ENCODE measurements at regions not wholly inside any gene's neighbourhood (a gene's known extent, or its start where the extent isn't known, plus 50 kb on each side); places are given as distances from the start of the nearest gene placed in this dataset.
"Not testable (repeated sequence)": the region's sequence is repeated elsewhere in the genome, so short reads cannot be mapped to it uniquely, and the experiment has no call there.

GRCh38 chr6:92952111-92952510 is 467.2 kb downstream of the EPHA7 start:
- not testable (repeated sequence) for DNase-seq (ENCODE audit: low spot score)

- DNase-seq (ENCODE audit: low spot score): no peak
Measured at GRCh38 chr6:92945799-92946198, 473.6 kb downstream of the EPHA7 start.

- no peak for DNase-seq (ENCODE audit: low spot score)
Measured at GRCh38 chr6:92944132-92944531, 475.2 kb downstream of the EPHA7 start.

- DNase-seq (ENCODE audit: low spot score): no peak
Measured at GRCh38 chr6:92942549-92942948, 476.8 kb downstream of the EPHA7 start.

DNA sequence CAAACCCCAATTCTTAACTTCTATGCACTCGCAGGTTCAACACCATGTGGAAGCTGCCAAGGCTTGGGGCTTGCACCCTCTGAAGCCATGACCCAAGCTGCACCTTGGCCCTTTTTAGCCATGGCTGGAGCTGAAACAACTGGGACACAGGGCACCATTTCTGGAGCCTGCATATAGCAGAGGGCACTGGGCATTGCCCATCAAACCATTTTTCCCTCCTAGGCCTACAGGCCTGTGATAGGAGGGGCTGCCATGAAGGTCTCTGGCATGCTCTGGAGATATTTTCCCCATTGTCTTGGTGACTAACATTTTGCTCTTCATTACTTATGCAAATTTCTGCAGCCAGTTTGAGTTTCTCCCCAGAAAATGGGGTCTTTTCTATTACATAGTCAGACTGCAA is 484.7 kb downstream of the EPHA7 start:
- no peak for DNase-seq (ENCODE audit: low spot score)

GRCh38 chr6:92930171-92930570 is 489.2 kb downstream of the EPHA7 start:
- no peak for DNase-seq (ENCODE audit: low spot score)

- DNase-seq (ENCODE audit: low spot score): no peak
Measured at GRCh38 chr6:92922216-92922806, 497.0 kb downstream of the EPHA7 start.

DNA sequence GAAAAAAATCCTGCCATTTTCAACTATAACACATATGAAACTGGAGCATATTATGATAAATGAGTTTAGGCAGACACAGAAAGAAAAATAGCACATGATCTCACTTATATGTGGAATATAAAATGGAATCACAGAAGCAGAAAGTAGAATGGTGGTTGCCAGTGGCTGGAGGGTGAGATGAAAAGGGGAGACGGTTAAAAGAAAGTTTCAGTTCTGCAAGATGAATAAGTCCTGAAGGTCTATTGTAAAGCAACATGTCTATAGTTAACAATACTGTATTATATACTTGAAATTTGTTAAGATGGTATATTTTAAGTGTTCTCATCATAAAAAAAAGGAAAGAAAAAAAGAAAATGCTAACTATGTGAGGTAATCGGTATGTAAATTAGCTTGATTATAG is 503.9 kb downstream of the EPHA7 start:
- no peak for DNase-seq (ENCODE audit: low spot score)

DNA sequence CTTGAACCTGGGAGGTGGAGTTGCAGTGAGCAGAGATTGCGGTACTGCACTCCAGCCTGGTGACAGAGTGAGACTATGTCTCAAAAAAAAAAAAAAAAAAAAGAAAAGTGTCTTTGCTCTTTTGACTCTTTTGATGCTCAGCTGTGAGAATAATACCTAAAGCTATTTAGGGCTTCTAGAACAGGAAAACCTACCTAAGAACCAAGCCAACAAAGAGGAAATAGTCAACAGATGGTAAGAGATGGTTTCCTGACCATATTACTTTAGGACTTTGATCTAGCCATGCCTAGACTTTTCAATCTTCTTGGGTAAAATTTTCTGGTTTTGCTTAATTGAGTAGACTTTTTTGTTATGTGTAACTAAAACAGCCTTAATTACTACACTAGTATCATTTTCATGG is 508.1 kb downstream of the EPHA7 start:
- no peak for DNase-seq (ENCODE audit: low spot score)

DNA sequence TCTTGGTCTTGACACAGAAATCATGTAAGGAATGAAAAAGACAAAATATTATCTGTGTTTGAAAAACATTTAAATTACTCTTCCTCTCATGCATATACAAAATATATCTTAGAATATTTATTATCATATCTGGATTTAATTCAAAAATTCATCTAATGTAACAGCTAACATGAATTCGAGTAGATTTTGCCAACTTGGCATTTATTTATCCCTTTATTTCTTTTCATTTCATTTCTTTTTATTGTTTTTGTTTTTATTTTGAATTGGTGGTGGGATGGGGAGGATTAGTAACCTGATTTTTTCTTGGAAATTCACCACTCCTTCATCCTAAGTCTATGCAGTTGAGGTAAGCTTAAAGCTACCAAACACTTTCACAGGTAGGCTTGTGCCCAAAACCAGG is 508.7 kb downstream of the EPHA7 start:
- DNase-seq (ENCODE audit: low spot score): no peak

DNA sequence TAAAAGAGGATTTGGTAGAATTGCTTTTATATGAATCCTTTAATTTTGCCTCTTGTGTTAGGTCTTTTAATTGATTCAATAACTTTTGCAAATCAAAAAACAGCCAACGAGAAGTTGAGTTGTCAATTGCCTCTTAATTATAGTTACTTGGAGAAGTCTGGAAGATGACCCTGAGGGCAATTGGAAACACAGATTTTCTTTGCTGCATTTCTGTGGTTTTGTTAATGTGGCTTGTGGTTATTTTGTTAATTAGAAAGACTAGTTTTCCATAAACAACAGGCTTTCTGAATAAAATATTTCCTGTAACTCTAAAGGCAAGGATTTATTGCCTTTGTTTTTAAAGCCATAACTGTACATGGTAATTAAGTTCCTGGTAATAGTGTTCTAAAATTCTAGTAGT is 513.0 kb downstream of the EPHA7 start:
- no peak for DNase-seq (ENCODE audit: low spot score)

- DNase-seq (ENCODE audit: low spot score): no peak
Measured at GRCh38 chr6:92893741-92894140, 525.6 kb downstream of the EPHA7 start.

DNA sequence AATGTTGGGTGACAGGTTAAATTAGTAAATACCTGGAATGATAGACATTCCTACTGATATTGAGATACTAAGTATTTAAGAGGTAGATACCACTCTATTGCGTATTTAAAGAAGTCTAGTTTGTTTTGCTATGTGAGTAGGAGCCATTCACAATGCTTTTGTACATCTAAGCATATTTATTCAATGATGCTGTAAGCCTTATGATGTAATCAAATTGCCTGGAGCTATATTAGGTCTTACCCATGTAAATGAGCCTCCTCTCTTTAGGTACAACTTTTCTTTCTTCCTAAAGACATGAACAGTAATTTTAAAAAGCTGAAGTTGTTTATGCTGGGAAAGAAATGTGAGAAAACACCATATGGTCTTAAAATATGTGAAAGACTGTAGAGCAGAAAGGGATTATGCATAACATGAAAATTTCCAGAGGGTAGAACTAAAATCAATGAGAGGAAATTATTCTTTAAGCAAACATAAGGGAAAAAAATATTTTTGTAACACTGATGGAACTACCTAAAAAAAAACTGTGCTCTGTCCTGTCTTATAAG is 526.7 kb downstream of the EPHA7 start:
- no peak for DNase-seq (ENCODE audit: low spot score)

DNA sequence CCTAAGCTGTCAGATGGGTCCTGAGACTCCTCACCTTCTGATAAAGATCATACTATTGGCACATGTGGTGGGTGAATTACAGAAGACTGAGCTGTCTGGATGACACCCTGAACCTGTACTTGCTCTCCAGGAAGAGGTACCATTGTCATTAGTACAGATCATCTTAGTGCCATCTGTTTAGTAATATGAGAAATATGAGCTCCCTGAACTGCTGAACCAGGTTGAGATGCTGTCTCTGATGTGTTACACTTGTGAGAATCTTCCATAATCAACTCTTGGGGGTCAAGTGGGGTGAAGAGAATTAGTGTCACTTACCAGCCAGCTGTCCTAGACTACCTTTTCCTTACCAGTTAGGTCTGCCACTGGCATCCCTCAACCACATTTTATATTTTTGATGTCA is 531.0 kb downstream of the EPHA7 start:
- no peak for DNase-seq (ENCODE audit: low spot score)

DNA sequence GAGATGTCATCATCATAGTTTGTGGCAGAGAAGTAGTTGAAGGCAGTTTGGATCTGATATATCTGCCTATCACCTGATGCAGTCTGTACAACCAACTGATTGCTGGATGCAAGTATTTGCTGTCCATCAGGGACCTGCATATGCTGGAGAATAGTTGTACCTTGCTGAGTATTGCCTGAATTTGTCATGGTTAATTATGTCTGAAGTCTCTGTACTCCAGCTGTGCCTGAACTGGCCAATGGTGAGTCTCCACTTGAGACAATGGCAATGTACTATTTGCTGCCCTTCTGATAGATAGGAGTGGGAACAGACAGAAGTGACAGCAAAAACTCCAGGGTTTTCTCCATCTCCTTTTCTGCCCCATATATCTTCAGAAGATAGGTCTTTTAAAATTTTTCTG is 531.5 kb downstream of the EPHA7 start:
- DNase-seq (ENCODE audit: low spot score): no peak

- no peak for DNase-seq (ENCODE audit: low spot score)
Measured at GRCh38 chr6:92879526-92879925, 539.8 kb downstream of the EPHA7 start.

- peak; percentile 17 for DNase-seq (ENCODE audit: low spot score)
Measured at GRCh38 chr6:92864966-92865555, 554.3 kb downstream of the EPHA7 start.

DNA sequence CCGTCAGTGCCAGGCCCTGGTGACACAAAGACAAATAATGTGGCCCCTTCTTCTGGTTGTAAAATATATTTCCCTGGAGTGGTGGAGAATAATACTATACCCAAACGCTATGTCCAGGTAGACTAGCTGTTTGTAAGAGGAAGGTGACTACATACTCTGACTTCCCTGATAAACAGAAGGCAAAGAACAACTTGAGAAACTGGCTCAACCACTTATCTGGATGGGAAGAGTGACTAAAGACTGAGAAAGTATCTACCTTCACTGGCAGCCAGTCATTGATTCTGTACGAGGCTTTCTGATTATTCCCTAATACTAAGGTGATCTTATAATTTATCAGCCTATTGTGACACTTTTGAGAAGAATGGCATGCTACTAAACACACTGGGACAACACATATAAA is 569.7 kb downstream of the EPHA7 start:
- peak; percentile 74 for DNase-seq (ENCODE audit: low spot score)

DNA sequence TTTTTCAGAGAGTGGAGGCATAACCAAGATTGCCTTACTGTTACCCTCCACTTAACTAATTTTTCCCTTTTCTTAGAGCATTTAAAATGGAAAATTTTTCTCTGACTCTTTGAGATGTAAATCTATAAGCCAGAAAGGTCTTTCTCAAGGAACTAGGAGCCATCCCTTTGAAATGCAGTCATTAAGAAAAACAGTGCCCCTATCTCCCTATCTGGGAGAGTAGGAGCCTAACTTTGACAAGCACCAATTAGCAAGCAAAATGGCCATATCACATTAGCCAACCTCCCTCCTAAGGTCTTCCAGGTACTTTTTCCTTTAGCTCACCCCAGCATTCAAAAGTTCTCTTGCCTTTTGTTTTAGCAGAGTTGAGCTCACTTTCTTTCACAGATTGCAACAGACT is 570.5 kb downstream of the EPHA7 start:
- no peak for DNase-seq (ENCODE audit: low spot score)

GRCh38 chr6:92848459-92848858 is 570.9 kb downstream of the EPHA7 start:
- DNase-seq (ENCODE audit: low spot score): no peak

DNA sequence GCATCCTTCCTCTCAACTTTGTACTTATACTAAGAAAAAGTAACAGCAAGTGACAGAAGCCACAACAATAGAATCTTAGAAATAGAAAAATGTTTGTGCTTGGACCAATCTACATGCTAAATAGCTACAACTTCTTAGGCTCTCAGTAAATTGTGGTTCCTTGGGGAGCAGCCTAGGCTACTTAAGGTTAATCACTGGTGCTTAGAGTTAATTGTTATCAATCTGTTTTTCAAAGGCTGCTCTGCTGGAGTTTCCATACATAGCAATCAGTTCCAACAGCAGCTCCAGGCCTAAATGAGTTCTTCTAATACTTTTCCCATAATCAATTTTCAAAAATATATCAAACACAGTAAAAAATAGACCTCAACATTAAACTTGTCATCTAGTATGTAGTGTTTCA is 571.4 kb downstream of the EPHA7 start:
- DNase-seq (ENCODE audit: low spot score): no peak

GRCh38 chr6:92840246-92840930 is 579.0 kb downstream of the EPHA7 start:
- DNase-seq (ENCODE audit: low spot score): no peak

GRCh38 chr6:92828788-92829187 is 590.6 kb downstream of the EPHA7 start:
- DNase-seq (ENCODE audit: low spot score): no peak

All from HT-29 (cell line).